HG03521 (cell line): ENCODE measurements at regions not wholly inside any gene's neighbourhood (a gene's known extent, or its start where the extent isn't known, plus 50 kb on each side); places are given as distances from the start of the nearest gene placed in this dataset.
"Not testable (repeated sequence)": the region's sequence is repeated elsewhere in the genome, so short reads cannot be mapped to it uniquely, and the experiment has no call there.

Experiments used
- ATAC-seq: cut with Tn5 transposase; IDR thresholded peaks from one replicate; pipeline ENCODE4 v1.9.1; 2021; ENCODE audit warnings: mild to moderate bottlenecking, moderate library complexity; ENCODE audit not compliant: unreplicated experiment

GRCh38 chr13:75180805-75181455 is 301.0 kb downstream of the TBC1D4 start:
- no peak for ATAC-seq

GRCh38 chr13:75178436-75178835 is 303.5 kb downstream of the TBC1D4 start:
- ATAC-seq, result no peak

DNA sequence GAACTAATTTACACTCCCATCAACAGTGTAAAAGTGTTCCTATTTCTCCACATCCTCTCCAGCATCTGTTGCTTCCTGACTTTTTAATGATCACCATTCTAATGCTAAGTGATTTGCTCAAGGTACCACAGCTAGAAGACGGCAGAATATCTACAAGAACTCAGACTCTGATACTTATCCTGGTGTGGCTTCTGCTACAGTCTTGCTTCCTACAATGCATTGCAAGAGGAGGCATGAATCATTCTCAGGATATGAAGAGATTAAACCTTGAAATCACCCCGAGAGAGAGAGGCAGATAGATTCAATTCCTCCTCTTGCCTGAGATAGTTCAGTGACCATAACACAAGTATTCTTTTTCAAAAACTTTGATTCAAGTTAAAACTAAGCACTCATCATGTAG is 306.4 kb downstream of the TBC1D4 start:
- ATAC-seq, result no peak

DNA sequence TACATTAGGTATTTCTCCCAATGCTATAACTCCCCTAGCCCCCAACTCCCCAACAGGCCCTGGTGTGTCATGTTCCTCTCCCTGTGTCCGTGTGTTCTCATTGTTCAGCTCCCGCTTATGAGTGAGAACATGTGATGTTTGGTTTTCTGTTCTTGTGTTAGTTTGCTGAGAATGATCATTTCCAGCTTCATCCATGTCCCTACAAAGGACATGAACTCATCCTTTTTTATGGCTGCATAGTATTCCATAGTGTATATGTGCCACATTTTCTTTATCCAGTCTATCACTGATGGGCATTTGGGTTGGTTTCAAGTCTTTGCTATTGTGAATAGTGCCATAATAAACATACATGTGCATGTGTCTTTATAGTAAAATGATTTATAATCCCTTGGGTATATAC is 306.9 kb downstream of the TBC1D4 start:
- not testable (repeated sequence) for ATAC-seq

DNA sequence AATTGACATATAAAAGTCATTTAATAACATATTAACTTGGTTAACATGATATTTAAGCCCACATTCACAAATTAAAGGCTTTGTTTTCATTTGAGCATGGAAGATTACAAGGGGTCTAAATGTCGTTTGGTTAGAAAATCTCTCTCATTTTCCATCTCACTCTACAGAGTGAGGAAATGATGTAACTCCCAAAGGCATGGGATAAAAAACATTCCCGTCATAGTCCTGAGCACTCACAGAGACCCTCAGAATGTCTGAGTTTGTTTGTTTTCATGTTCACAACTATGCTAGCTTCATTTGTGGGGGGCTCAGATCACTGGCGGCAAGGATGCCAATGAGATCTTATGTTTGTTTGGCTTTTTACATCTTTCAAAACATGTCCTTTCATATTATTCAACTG is 307.5 kb downstream of the TBC1D4 start:
- ATAC-seq, result no peak

GRCh38 chr13:75173457-75174356 is 308.3 kb downstream of the TBC1D4 start:
- ATAC-seq, result no peak

DNA sequence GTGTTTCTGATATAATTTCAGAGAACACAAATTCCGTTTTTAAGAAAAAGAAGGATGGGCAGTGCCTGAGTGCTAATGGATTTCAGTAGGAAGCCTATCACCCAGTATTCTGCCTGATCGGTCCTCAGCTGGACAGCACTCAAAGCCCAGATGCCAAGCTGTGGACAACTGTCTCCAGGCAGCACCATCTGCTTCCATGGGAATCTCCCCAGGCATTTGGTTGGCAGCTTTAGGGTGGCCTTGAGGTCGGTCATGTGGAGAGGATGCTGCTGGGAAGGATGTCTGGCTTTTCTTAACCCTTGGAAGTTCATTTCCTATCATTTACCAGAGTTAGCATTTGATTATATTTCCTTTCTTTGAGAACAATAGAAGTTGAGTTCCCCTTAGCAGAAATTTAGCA is 311.7 kb downstream of the TBC1D4 start:
- no peak for ATAC-seq

DNA sequence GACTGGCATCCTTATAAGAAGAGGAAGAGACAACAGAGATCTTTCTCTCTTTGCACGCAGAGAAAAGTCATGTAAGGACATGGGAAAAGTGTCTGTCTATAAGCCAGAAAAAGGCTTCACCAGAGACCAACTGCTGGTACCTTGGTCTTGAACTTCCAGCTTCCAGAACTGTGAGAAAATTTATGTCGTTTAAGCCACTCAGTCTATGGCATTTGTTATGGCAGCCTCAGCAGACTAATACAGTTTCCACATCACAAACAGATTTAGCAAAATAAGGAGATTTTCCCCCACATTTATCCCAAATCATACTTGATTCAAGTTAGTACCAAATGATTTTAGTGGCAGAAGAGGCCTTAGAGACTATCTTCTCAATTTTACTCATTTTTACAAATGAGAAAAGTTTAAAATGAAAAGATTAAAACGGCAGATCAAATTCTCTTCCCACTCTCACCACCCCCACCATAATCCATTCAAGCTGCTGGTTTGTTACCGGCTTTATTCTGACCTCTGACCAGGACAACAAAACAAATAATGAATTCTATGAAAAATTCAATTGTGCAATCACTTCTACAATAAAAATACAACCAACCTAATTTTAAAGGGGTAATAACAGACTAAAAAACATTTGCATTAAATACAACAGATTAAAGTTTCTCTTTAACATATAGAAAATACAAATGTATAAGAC is 316.3 kb downstream of the TBC1D4 start:
- no peak for ATAC-seq

DNA sequence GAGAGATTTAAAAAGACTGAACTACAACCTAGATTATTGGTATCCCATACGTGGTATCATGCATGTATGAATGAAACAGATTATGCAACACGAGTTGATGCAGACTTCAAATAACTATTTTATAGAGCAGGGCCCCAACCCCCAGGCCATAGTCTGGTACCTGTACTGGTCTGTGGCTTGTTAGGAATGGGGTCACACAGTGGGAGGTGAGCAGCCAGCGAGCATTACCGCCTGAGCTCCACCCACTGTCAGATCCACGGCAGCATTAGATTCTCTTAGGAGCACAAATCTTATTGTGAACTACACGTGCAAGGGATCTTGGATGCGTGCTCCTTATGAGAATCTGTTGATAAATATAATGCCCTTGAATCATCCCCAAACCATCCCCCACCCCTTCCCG is 320.2 kb downstream of the TBC1D4 start:
- ATAC-seq, result no peak

DNA sequence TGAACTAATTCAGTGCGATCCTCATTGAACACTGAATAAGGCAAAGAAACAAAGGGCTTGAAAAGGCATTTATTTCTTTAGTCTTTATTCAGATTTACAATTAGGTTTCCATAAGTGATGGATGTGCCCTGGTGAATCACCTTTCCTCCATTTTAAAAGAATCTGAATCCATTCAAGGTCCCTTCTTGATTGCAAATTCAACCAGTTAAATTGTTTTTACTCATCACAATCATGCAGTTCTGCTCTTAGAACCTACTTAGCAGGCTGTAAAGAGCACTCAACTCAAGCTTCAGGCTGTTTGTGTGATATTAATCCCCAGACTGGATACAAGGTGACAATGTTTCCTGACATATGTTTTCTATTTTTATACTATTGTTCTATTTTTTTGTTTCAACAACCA is 321.0 kb downstream of the TBC1D4 start:
- ATAC-seq, result no peak

GRCh38 chr13:75154331-75154730 is 327.6 kb downstream of the TBC1D4 start:
- no peak for ATAC-seq

DNA sequence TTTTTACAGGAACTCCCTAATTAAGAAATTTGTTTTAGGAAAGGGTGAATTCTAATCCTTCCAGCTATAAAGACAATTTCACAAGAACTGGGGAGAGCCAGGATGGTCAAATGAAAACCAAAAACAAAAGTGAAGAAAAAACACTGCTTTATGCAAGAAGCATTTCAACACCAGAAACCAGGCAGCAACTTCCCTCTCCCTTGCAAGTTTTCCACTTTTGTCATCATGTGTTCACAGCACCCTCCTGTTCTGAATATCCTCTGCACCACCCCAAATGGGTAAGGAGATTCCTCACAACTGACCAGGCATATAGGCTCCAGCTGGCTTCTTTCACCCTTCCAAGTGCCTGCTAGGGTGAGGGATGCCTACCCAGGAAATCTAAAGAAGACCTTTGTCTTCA is 328.1 kb downstream of the TBC1D4 start:
- ATAC-seq, result no peak

- no peak for ATAC-seq
Measured at GRCh38 chr13:75153386-75153785, 328.6 kb downstream of the TBC1D4 start.

DNA sequence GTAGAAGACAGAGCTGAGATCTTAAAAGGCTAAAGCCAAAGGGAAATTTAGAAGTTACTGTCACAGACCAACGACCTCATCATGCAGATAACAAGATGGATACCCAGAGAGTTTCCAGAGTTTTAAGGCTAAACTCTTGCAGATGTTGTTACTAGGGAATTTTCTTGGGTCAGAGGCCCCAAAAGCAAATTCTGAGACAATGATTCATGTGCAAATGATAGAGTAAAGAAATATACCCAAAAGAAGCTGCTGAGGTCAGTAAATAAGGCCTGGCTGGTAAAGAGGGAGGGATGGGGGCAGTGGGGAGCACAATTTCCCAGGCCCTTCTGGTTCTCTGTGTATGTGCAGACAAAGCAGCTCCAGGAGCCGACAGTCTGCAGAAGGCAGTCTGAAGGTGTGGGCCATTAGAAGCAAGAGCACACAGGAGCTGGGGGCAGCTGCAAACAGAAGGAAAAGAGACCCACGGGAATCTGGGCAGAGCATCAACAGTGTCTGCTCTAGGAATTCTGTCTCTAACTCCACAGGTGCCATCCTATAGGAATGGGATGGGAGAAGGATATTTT is 330.8 kb downstream of the TBC1D4 start:
- ATAC-seq, result no peak

DNA sequence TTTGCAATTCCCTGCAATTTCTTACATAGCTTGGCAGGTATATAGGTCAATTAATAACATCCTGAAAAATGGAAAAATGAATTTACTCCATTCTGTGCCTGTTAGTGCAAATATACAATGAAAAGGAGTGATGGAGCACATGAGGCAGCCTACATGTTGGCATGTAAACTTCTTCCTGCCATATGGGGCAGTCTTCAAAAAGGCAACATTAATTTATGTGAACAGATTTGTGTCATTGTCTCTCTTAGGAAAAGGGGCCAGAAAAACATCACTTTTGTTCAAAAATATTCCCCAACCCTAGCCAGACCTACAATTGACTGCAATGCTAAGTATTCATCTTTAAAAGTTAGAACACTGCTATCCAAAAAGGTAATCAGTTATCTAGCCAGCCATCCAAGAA is 332.2 kb downstream of the TBC1D4 start:
- ATAC-seq, result no peak

DNA sequence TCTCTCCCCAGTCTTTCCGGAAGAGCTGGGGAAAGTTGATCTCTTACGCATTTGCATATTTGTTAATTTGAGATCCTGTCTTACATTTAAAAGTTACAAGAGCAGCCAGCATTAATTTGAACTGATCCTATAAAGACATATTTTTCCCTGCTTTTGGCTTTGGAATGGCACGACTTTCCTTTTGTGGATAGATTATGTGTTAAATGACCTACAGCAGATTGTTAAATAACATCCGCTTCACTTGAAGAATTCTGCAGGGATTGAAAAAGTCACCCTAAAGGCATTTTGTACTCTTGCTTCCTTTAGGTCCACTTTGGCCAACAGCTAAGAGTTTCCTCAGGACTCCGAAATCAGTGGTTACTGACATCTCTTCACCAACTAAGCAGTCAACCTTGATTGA is 334.0 kb downstream of the TBC1D4 start:
- no peak for ATAC-seq

- no peak for ATAC-seq
Measured at GRCh38 chr13:75146436-75146835, 335.5 kb downstream of the TBC1D4 start.

DNA sequence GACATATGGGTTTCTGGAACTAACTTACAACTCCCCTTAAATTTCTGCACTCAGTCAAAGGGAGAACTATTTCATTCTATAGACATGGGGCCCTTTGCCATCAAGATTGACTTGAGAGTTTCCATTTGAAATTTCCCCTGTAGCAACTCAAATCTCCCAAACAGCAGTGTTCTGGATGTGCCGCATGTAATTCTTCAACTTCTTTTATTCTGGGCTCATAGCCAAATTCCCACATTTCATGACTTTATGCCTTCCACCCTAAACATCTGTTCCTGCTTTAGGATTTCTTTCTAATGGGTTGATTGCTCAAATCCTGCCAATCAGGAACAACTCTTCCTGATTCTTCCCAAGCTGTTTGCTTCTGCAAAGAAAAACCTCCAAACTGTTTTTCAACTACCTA is 336.0 kb downstream of the TBC1D4 start:
- ATAC-seq, result no peak

DNA sequence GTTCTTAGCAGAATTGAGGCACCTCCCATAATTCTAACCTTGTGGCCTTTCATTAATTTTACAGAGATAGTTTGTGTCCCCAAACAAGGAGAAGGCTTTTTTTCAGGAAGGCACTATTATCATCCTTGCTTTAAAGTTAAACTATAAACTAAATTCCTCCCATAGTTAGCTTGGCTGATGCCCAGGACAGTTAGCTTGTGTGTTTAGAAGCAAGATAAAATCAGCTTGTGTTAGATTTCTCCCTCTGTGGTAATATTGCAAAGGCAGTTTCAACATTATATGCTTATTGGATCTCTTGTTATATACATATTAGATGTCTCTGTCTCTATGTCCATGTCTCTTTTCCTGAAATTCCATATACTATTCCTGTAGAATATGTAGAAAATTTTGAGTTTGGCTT is 342.7 kb downstream of the TBC1D4 start:
- ATAC-seq, result no peak

DNA sequence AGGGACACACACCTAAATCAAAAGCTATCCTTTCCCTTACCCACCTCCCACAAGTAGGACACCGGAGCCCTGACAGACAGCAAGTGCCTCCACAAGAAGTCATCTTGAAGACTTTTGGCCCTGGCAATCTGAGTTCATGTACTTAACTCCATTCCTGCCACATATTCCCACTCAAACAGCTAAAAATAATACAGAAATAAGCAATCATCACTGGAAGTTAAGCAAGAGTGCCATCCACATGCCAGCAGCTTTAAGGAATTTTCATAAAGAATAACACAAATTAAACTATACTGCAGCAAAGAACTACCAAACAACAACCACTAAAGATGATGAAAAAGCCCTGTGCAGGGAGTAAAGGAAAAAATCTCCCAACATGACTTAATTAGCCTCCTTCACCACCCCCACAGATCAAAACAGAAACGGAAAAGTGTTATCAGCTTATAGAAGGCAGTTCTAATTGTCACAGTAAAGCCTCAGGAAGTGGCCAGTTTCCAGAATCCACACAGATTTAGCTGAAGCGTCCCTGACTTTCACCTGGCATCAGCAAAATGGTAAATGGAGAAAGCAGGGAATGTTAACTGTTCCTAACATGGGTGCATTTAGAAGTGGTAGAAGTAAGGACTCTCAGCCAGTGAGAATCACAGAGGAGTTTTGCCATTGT is 343.9 kb downstream of the TBC1D4 start:
- ATAC-seq, result no peak

- no peak for ATAC-seq
Measured at GRCh38 chr13:75136151-75136550, 345.8 kb downstream of the TBC1D4 start.
